Left ventricle myocardium inferior (tissue), 1 donor: ENCODE measurements at regions not wholly inside any gene's neighbourhood (a gene's known extent, or its start where the extent isn't known, plus 50 kb on each side); places are given as distances from the start of the nearest gene placed in this dataset.
"Not testable (repeated sequence)": the region's sequence is repeated elsewhere in the genome, so short reads cannot be mapped to it uniquely, and the experiment has no call there.

Experiments
- DNase-seq: peaks from one replicate; pipeline ENCODE4 v3.0.0-alpha.2; 2020
- H3K27ac ChIP-seq: fragments of 200-600 bp; replicated peaks from 2 replicates; pipeline ENCODE4 v1.8.0; 2021
- H3K27me3 ChIP-seq: fragments of 200-600 bp; 2 replicates; pipeline ENCODE4 v1.8.0; 2021; ENCODE audit warnings: low read depth
- H3K36me3 ChIP-seq: fragments of 200-600 bp; 2 replicates; pipeline ENCODE4 v1.8.0; 2021
- H3K4me1 ChIP-seq: fragments of 200-600 bp; 2 replicates; pipeline ENCODE4 v1.8.0; 2021
- H3K4me3 ChIP-seq: fragments of 200-600 bp; 2 replicates; pipeline ENCODE4 v1.8.0; 2021; ENCODE audit warnings: mild to moderate bottlenecking, moderate library complexity
- H3K9me3 ChIP-seq: fragments of 200-600 bp; replicated peaks from 2 replicates; pipeline ENCODE4 v1.8.0; 2021
- intact Hi-C: fragments of 100-400 bp; cut with micrococcal nuclease; formaldehyde crosslinking; loops from one replicate; pipeline ENCODE4 v1.11.0; 2022
- TF ChIP-seq, protein P1 (sequence below): fragments of 200-600 bp; IDR thresholded peaks from 2 replicates; pipeline ENCODE4 v1.8.0; 2021; ENCODE audit warnings: antibody characterized with exemption, mild to moderate bottlenecking, borderline replicate concordance
- donor health status: DM: no; HTN: yes; CAD: no; lungs with severe emphysema.

- DNase-seq, result no peak
- H3K27ac ChIP-seq, result no peak overlapping the region
- H3K4me3 ChIP-seq, result no peak overlapping the region
- intact Hi-C loops, result no loop called here
- no peaks in the 10 kb centered on the region for H3K9me3 ChIP-seq
- TF ChIP-seq, protein P1, sequence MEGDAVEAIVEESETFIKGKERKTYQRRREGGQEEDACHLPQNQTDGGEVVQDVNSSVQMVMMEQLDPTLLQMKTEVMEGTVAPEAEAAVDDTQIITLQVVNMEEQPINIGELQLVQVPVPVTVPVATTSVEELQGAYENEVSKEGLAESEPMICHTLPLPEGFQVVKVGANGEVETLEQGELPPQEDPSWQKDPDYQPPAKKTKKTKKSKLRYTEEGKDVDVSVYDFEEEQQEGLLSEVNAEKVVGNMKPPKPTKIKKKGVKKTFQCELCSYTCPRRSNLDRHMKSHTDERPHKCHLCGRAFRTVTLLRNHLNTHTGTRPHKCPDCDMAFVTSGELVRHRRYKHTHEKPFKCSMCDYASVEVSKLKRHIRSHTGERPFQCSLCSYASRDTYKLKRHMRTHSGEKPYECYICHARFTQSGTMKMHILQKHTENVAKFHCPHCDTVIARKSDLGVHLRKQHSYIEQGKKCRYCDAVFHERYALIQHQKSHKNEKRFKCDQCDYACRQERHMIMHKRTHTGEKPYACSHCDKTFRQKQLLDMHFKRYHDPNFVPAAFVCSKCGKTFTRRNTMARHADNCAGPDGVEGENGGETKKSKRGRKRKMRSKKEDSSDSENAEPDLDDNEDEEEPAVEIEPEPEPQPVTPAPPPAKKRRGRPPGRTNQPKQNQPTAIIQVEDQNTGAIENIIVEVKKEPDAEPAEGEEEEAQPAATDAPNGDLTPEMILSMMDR, result no peak
- H3K4me1 ChIP-seq, result no peaks in the 10 kb centered on the region
- no peaks in the 10 kb centered on the region for H3K36me3 ChIP-seq
- H3K27me3 ChIP-seq, result peaks cover 2% of the 10 kb centered on the region
Measured at GRCh38 chr3:34152656-34153055, 354.2 kb downstream of the PDCD6IP start.

- Histone ChIP-seq H3K36me3 (no peaks in the 10 kb centered on the region), H3K4me1 (no peaks in the 10 kb centered on the region), H3K9me3 (no peaks in the 10 kb centered on the region), H3K27me3 (peaks cover 2% of the 10 kb centered on the region), H3K4me3 (no peak overlapping the region), H3K27ac (no peak overlapping the region)
- intact Hi-C loops, result no loop called here
- TF ChIP-seq, protein P1, result no peak
- no peak for DNase-seq
Measured at GRCh38 chr3:34155108-34155507, 356.7 kb downstream of the PDCD6IP start.

- TF ChIP-seq, protein P1, result no peak
- no peak overlapping the region for H3K27ac ChIP-seq
- intact Hi-C loops, result no loop called here
- no peaks in the 10 kb centered on the region for H3K9me3 ChIP-seq
- H3K27me3 ChIP-seq, result peaks cover 2% of the 10 kb centered on the region
- no peak for DNase-seq
- no peak overlapping the region for H3K4me3 ChIP-seq
- H3K36me3 ChIP-seq, result no peaks in the 10 kb centered on the region
- no peaks in the 10 kb centered on the region for H3K4me1 ChIP-seq
Measured at GRCh38 chr3:34155666-34156065, 357.2 kb downstream of the PDCD6IP start.

- no peaks in the 10 kb centered on the region for H3K36me3 ChIP-seq
- H3K27ac ChIP-seq, result no peak overlapping the region
- H3K4me3 ChIP-seq, result no peak overlapping the region
- intact Hi-C loops, result no loop called here
- TF ChIP-seq, protein P1, result no peak
- peaks cover 2% of the 10 kb centered on the region for H3K27me3 ChIP-seq
- DNase-seq, result no peak
- H3K4me1 ChIP-seq, result no peaks in the 10 kb centered on the region
- H3K9me3 ChIP-seq, result no peaks in the 10 kb centered on the region
Measured at GRCh38 chr3:34157491-34157890, 359.1 kb downstream of the PDCD6IP start.

DNA sequence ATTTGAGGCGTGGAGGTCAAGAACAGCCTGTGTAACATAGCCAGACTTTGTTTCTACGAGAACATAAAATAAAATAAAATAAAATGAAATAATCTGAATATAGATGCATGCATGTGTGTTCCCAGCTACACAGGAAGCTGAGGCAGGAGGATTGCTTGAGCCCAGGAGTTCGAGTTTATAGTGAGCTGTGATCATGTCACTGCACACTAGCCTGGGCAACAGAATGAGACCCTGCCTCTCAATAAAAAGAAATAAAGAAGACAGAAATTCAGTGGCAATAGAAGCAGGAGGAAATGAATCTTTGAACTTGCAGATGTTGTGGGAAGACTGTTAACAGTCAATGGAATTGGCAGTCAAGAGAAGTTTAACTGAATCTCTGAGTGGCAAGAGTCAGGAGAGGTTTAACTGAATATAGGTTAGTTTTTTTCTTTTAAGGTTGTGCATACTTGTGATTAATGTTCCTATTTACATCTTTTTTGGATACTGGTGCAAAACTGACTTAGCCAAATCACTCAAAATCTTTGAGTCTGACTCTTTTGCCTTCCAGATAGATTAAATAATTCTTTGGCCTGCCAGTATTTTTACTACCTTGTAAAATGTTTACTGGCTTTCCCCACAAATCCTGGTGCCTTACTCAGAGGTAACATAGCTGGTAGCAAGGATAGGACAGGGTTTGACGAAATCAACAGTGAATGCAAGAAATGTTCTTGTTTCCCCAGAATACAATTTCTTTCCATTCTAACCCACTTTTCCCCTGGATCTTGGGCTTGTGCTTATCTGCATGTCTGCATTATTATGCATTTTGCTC is 361.4 kb downstream of the PDCD6IP start:
- H3K27ac ChIP-seq, result no peak overlapping the region
- H3K27me3 ChIP-seq, result no peaks in the 10 kb centered on the region
- no peaks in the 10 kb centered on the region for H3K36me3 ChIP-seq
- H3K4me3 ChIP-seq, result no peak overlapping the region
- intact Hi-C loops, result no loop called here
- H3K4me1 ChIP-seq, result no peaks in the 10 kb centered on the region
- DNase-seq, result no peak
- H3K9me3 ChIP-seq, result no peaks in the 10 kb centered on the region
- TF ChIP-seq, protein P1, result no peak

DNA sequence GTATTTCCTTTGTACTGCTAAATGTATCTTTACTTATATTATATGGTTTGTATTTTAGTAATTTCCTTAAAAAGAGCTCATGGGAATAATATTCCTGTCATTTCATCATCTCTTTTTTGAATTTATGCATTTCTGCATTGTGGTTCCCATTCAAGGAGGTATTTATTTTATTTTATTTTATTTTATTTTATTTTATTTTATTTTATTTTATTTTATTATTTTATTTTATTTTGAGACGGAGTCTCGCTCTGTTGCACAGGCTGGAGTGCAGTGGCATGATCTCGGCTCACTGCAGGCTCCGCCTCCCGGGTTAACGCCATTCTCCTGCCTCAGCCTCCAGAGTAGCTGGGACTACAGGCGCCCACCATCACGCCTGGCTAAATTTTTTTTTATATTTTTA is 371.2 kb downstream of the PDCD6IP start:
- DNase-seq, intact Hi-C loops, H3K36me3 ChIP-seq: not testable (repeated sequence)

More for the DNA sequence above, 371.2 kb downstream of the PDCD6IP start:
- H3K4me3 ChIP-seq, H3K4me1 ChIP-seq, H3K27me3 ChIP-seq, H3K27ac ChIP-seq: not testable (repeated sequence)
- H3K9me3 ChIP-seq, result peaks cover 16% of the 10 kb centered on the region
